ENCODE measurements at regions not wholly inside any gene's neighbourhood (a gene's known extent, or its start where the extent isn't known, plus 50 kb on each side); places are given as distances from the start of the nearest gene placed in this dataset.

DNA sequence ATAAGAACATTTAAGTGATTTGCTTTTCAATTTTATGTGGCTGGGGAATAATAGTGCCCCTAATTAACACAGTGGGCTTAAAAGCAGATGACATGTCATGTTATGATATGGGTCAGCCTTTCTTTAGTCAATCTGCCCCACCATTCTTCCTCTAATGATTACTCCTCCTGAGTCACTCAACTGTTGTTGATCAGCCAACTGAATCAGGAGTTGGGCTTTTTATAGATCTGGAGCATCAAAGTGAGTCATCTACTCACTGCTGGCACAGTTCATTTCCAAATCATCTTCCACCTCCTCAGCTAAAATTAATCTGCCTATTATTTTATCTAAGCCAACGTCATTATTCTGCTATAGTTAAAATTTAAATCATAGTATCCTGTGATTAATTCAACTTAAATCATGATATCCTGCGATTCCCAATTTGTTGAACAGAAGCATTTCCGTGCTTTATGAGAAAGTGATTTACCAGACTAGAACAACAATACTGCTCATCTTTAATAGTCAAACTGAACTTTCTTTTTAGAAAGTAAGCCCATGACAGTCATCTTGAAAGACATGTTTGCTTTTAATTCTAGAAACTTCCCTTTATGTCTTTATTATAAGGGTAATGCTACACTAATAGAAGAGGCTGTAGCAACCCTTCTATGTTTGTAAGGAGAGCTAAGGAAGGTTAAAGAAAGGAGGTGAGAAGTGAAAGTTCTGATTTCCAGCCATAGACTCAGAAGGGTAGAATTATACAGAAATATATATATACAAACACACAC is 551.4 kb downstream of the TBC1D4 start:
- no peak for DNase-seq

DNA sequence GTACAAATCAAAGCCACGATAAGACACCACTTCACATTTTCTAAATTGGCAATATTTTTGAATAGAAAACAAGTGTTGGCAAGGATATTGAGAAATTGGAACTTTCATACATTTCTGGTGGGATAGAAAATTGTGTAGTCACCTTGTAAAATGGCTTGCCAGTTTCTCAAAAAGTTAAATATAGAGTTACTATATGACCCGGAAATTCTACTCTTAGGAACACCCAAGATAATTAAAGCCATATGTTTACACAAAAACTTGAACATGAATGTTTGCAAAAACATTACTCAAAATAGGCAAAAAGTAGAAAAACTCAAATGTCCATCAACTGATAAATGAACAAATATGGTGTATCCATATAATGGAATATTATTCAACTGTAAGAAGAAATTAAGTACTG is 552.5 kb downstream of the TBC1D4 start:
- DNase-seq, result no peak

DNA sequence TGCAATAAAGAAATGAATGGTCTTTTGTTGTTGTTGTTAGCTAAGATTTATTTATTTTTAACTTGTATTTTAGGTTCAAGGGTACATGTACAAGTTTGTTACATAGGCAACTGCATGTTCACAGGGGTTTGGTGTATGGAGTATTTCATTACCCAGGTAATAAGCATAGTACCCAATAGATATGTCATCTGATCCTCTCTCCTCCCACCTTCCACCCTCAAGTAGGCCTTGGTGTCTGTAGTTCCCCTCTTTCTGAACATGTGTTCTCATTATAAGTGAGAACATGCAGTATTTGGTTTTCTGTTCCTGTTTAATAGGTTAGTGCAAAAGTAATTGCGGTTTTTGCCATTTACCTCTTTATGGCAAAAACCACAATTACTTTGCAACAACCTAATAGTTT is 554.1 kb downstream of the TBC1D4 start:
- DNase-seq, result no peak

DNA sequence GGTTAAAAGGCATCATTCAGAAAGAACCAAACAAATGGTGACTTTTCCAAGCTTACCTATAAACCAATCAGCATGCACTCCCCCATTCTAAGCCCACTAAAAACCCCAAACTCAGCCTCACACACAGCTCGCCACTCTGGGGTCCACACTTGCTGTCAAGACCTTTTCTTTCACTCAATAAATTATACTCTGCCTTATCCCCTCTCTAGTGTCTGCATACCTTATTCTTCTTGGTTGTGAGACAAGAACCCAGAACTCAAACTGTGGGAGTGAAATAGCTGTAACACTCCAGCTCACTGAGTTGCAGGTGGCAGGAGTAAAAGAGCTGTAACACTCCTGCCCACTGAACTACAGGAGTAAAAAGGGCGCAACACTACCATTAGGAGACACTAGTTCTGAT is 559.0 kb downstream of the TBC1D4 start:
- DNase-seq, result no peak

DNA sequence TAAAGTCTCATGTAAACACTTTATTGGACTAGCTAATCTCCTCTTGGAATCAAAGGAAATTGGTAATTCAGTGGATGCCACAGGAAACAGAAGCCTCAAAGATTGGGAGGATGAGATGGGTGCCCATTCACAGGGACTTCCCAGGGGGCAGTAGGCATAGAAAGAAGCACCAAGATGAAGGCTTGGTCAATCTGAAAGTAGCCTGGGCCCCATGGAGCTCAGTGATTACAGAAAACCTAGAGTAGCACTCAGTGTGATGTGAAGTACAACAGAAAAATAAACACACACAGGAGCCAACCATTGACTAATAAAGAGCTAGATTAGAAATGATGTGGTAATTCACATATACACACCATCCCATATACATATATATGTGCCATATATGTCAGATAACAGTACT is 560.6 kb downstream of the TBC1D4 start:
- DNase-seq, result no peak

DNA sequence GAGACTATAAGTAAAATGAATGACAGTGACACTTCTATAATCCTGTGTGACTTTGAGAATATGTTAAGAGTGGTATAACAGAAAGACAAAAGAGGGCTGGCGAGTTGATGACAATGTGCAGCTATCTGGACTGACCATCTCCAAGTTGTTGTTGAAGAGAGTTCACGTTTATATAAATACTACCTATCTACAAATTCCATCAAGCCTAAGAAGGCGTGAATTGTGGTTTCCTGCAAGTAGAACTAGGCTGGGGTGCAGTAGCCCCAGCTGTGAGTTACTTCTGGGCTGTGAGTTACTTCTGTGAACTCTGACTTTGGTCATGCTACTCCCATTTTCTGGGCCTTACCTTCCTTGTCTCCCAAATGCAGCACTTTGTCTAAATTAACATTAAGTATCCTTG is 561.0 kb downstream of the TBC1D4 start:
- no peak for DNase-seq

DNA sequence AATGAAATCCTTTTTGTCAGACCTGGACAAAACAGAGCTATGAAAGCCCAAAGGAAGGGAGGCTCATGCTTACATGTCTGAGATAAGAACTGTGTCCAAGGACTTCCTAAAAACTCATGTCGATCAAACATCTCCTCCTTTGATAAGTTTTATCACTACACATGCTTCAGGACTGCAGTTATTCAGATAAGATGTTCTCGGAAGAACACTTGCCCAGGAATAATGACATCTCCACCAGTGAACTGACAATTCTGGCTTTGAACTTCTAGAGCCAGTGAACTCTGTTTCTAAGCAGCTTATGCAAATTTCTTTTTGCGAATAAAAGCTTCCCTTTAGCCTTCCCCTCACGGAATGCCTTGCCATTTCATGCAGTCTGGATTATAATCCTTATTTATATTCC is 561.6 kb downstream of the TBC1D4 start:
- no peak for DNase-seq

DNA sequence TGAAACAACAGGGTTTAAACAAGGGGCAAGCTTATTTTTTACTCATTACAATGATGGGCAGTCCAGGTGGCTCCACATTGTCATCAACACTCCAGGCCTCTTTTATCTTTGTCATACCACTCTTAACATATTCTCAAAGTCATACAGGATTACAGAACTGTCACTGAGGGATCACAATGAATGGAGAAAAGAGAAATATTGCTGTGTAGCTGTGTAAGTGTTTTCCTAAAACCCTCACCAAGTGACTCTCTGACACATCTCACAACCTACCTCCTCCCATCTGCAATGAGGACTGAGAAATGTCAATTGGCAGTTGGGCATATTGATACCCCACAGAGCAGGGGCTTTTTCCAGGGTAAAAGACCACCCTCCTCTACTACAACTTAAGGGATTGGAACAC is 562.1 kb downstream of the TBC1D4 start:
- no peak for DNase-seq

DNA sequence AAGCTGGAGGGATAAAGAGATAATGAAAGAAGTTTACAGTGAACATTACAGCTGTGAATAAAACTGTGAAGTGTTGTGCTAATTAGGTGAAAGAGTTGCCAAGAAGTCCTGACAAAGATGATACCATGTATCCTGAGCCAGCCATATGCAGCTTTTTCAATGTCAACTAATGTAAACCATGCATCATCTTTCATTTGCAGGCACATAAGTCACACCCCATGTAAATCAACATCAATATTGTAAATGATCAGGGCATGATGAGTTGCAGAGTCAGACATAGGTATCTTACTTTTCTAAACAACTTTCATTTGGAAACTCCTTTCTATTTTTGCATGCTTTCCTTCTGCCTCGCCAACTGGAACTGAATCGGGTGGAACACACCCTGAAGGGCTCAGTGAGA is 569.1 kb downstream of the TBC1D4 start:
- DNase-seq, result no peak

DNA sequence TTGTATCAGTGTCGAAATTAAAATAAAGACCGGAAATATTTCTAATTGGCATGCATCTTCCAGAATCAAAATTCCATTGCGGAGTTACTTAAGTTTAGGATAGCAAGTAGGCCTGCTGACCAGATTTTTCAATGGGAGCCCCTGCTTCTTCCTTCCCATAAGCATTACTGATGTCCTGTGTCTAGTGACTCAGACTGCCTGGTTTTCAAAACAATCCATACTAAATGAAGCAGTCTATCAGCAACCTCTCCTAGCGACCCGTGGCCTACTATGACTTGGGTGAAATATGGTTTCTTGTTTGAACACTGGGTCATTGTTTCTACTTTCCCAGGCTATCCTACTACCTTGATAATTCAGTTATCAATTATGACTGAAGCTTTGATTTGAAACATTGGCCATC is 571.6 kb downstream of the TBC1D4 start:
- DNase-seq, result no peak

DNA sequence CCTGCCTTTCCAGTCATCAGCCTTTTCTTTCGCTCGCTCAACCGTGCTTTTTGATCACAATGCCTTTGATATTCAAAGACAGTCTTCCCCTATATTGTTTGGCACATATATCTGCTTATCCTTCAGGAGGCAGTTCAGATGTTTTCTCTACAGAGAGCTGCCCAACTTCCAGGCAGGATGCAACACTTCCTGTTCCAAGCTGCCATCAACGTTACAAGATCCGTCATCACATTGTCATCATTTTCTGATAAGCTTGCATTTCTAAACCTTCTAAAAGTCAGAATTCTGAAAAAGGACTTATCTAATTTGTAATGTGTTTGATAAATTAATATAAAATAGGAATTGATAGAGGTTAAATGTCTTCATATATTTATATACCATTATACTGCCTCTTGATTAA is 574.2 kb downstream of the TBC1D4 start:
- no peak for DNase-seq

DNA sequence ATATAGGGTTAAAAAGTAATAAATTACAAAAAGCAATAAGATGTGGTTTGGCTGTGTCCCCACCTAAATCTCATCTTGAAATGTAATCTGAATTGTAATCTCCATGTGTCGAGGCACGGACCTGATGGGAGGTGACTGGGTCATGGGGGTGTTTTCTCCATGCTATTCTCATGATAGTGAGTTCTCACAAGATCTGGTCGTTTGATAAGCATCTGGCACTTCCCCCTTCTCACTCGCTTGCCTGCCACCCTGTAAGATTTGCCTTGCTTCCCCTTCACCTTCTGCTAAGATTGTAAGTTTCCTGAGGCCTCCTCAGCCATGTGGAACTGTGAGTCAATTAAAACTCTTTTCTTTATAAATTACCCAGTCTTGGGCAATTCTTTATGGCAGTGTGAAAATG is 577.4 kb downstream of the TBC1D4 start:
- DNase-seq, result no peak

DNA sequence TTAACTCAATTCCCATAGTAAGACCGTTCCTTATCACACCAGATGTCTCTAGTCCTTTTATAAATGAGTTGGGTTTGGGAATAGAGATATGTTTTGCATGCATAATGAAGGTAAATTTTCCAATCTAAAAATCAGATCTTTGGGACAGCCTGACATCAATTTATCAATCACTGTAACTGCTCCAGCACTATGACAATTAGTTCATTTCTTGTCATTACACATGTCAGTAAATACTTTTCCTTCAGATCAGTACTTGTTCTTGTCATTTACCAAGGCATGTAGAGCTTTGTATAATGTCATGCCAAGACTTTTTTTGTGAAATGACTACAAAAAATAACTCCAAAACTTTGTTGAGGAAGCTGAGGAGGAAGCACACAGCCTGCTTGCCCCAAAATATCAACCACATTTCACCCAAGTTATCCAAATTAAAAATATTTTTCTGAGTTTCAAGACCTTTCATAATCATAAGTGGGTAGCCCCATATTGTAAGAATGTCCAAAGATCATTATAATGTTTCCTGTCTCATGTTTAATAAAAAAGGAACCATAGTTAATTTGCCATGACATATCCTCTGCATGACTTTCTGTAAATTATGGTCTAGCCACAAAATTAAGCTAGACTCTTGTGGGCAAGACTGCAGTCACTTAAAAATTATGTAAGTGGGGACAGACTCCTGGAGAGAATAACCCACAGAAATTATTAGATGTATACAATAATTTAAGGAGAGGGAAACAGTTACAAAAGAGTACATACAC is 586.8 kb downstream of the TBC1D4 start:
- DNase-seq, result no peak

DNA sequence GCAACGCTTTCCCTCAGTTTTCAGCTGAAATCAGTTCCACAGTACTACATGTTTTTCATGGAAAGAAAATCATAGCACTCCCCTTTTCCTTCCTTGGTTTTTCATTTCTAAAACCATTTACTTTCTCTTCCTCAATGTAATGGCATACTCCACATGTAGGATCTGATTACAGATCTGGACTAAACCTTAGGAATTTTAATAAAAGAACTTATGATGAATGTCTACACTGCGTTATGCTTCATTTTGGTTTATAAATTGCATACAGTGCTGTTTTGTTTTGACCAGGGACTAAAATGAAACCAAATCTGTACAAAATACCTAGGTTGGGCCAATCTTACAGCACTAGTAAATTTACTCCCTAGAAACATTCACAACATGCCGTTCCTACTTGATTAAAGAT is 589.9 kb downstream of the TBC1D4 start:
- no peak for DNase-seq

DNA sequence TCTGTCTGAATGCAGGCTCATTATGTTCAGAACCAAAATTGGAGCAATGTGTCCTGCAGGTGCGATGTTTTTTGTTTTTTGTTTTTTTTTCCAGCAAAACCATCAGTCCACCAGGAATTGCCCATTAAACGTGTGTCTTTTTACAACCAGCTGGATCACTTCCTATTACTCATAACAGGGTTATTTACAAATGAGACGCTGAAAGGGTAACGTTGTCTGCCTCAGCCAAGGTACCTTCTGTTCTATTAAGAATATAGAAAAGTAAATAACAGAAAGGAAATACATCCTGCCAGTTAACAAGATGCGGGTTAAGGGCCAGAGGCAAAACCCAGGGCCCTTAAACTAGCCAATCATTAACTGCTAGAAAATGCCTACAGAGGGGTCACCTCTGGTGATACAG is 590.4 kb downstream of the TBC1D4 start:
- no peak for DNase-seq

DNA sequence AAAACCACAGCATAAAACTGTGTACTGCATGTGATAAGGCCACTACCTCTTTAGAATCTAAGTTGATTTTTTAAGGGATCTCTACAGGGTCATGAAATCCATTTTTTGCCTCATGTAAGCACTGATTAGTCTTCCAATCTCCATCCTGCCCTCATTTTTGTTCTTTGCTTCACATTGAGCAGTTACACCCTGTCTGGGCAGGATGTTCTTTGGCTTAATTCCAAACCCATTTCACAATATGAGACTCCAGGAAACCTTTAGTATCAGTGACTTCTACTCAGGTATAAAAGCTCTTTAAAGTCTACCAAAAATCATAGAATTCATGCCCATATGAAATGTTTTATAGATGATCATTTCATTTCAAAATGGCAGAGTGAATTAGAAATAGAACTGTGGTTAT is 592.6 kb downstream of the TBC1D4 start:
- no peak for DNase-seq

DNA sequence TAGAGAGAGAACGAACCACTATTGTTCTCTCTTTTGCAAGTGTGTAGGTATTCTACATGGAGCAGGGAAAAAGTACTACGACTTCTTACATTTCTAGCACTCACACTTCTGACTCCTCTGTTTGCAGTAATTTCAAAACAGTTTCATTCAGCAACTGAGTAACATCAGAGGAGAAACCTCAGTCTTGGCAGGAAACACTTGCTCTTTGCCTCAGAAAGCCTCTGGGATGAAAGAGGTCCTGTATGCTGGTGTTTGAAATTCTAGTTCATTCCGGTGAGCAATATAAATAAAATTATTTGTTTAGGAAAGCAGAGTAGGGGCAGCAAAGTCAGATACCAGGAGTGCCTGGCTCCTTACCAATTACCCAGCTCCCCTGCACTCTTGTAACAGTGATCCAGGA is 595.5 kb downstream of the TBC1D4 start:
- no peak for DNase-seq

DNA sequence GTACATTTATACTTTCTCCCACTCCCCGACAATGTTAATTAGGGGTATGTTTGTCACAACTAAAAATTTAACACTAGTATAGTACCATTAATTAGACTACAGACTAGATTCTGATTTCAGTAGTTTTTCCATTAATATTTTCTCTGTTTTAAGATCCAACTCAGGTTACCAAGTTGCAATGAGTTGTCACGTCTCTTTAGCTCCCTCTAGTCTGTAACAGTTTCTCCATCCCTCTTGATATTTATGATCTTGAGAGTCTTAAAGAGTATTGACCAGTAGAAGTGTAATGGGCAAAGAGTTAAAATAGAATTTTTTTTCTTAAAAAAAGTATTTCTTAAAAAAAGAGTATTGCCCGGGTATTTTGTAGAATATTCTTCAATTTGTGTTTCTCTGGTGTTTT is 598.1 kb downstream of the TBC1D4 start:
- no peak for DNase-seq

DNA sequence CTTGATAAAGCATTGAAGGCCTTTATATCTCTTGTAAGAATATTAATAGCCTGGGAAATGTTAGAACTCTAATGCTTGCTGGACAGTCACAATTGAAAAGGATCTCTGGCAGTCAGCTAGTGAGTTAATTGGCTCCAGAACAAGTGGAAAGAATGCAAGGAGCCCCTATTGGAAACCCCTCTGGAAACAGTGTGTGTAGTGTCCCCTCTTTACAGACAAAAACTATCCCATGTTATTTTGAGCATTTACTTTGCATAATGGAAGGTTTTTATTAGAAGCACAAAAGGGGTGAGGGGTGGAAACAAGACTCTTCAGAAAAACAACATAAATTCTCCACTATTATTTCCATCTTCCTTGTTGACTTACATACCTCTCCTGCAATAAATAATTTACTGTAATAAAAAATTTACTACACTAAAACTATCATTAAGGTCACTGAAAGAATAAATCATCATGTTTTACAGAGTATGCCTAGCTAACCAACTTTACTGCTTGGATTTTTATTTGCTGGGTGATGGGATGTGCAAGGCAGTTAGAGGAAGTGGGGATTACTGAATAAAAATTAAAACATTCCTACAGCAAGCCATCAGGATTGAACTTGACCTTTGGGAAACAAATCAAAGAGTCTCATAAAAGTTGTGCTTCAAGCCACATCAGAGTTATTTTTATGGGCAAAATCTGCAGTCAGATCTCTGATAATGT is 610.4 kb downstream of the TBC1D4 start:
- DNase-seq, result no peak

DNA sequence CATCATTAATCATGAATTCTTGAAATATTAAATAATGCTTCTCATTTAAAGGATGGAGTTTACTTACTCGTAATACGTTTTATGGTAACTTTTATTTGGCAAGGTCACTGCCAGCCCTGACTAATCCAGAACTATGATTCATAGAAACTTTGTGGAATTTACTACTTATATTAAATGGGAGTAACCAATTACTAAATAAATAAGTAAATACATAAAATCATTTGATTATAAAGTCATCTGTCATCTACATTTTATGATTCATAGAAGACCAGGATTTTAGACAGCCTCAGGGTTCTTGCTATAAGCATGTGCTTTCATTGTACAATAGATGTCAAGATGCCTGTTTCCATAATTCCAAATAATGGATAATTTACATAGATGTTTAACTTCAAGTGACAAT is 611.1 kb downstream of the TBC1D4 start:
- no peak for DNase-seq

DNA sequence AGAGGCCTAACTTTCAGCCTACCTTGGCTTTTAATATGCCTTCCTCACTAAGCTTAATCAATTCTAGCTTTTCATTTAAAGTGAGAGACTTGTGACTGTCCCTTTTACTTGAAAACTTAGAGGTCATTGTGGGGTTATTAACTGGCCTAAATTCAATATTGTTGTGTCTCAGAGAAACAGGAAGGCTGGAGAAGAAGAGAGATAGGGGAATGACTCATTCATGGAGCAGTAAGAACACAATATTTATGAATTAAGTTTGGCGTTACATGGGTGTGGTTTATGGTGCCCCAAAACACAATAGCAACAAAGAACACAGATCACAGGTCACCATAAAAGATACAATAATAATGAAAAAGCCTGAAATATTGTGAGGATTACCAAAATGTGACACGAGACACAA is 612.1 kb downstream of the TBC1D4 start:
- no peak for DNase-seq

DNA sequence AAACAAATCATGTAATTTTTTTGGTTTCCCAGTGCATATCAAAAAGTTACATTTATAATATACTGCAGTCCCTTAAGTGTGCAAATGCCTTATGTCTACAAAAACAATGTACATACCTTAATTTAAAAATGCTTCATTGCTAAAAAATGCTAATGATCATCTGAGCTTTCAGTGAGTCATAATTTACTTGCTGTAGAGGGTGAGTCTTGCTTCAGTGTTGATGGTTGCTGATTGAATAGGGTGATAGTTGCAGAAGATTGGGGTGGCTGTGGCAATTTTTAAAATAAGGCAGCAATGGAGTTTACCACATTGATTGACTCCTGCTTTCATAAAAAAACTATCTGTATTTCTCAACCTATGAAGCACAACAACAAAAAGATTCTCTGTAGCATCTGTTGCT is 613.9 kb downstream of the TBC1D4 start:
- DNase-seq, result no peak

DNA sequence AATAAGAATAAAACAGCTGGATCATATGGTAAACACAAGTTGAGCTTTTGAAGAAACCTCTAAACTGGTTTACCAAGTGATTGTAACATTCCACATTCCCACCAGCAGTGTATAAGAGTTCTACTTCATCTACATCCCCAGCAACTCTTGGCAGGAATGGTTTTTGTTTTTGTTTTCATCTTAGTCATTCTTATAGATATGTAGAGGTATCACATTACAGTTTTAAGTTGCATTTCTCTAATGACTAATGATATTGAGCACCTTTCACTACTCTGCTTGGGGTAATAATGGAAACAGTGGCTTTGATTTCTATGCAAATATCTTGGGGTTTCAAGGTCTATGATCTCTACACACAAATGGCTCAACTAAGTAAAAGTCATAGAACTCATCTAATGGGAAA is 614.5 kb downstream of the TBC1D4 start:
- no peak for DNase-seq

DNA sequence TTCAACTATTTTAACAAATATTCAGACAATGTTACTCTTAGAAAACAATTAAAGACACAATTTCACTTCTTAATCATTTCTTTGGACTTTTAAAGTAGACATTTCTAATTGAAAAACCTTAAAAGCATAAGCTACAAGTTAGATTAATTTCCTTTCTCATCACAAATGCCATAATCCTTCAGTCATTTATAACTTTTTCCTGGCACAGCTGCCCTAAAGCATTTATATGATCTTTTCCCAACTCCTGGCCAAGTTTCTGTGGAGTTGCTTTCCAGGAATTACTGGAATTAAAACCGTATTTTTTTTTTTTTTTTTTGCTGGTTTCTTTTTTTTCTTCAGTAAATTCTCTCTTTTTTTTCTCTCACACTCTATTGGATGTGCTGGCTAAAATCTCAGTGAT is 615.9 kb downstream of the TBC1D4 start:
- DNase-seq, result no peak
